ENCODE measurements at regions not wholly inside any gene's neighbourhood (a gene's known extent, or its start where the extent isn't known, plus 50 kb on each side); places are given as distances from the start of the nearest gene placed in this dataset.

- TF ChIP-seq CTCF (conservative IDR thresholded peaks at IDR 0.05) (no peak), ZFX (IDR thresholded peaks at IDR 0.05) (no peak)
- no peak overlapping the region for H3K27ac ChIP-seq
Observed at GRCh38 chr18:10278265-10278664, 176.2 kb upstream of the APCDD1 start.

- no peak for TF ChIP-seq CTCF (conservative IDR thresholded peaks at IDR 0.05)
- no peak for TF ChIP-seq ZFX (IDR thresholded peaks at IDR 0.05)
- H3K27ac ChIP-seq = no peak overlapping the region
Observed at GRCh38 chr18:10279471-10279870, 175.0 kb upstream of the APCDD1 start.

GRCh38 chr18:10279905-10280644 is 174.4 kb upstream of the APCDD1 start:
- no peak overlapping the region for H3K27ac ChIP-seq
- TF ChIP-seq CTCF (conservative IDR thresholded peaks at IDR 0.05) = no peak
- no peak for TF ChIP-seq ZFX (IDR thresholded peaks at IDR 0.05)

GRCh38 chr18:10284540-10285282 is 169.7 kb upstream of the APCDD1 start:
- TF ChIP-seq CTCF (conservative IDR thresholded peaks at IDR 0.05) (no peak), ZFX (IDR thresholded peaks at IDR 0.05) (no peak)
- H3K27ac ChIP-seq = no peak overlapping the region

GRCh38 chr18:10285283-10285640 is 169.2 kb upstream of the APCDD1 start:
- H3K27ac ChIP-seq = no peak overlapping the region
- no peak for TF ChIP-seq CTCF (conservative IDR thresholded peaks at IDR 0.05)
- TF ChIP-seq ZFX (IDR thresholded peaks at IDR 0.05) = no peak

DNA sequence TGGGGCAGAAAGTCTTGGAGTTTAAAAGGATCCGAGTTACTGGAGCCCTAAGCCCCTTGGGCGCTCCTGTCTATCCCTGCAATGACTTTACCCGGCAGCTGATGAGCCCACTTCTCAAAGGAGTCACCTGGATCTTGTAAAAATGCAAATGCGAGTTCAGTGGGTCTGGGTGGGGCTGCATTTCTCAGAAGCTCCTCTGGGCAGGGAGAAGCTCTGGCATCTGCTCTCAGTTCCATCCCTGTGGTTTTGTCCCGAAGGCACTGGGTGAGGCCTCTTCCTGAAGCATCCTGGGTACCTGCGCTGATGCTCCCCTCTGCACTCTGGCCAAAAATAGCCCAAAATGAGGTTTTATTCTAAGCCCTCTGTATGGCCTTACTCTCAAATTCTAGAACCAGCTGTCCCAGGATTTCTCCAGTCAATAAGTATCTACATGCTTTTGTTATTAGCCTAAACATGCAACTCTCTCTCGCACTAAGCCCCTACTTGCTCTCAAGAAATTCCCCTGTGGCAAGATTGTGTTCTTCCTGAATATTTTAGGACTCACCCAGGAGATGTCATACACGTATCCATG is 167.8 kb upstream of the APCDD1 start:
- TF ChIP-seq CTCF (conservative IDR thresholded peaks at IDR 0.05) (no peak), ZFX (IDR thresholded peaks at IDR 0.05) (no peak)
- no peak overlapping the region for H3K27ac ChIP-seq

GRCh38 chr18:10289251-10289650 is 165.2 kb upstream of the APCDD1 start:
- no peak for TF ChIP-seq CTCF (conservative IDR thresholded peaks at IDR 0.05)
- no peak for TF ChIP-seq ZFX (IDR thresholded peaks at IDR 0.05)
- no peak overlapping the region for H3K27ac ChIP-seq
